OCI-LY3 (cell line): ENCODE measurements at regions not wholly inside any gene's neighbourhood (a gene's known extent, or its start where the extent isn't known, plus 50 kb on each side); places are given as distances from the start of the nearest gene placed in this dataset.

Experiments
- EZH2phosphoT487 ChIP-seq: fragments of 200-600 bp; shearing (Covaris generic); IDR thresholded peaks from 2 replicates; pipeline ENCODE4 v1.6.1; 2018; ENCODE audit warnings: antibody characterized with exemption, mixed run types, low read depth
- TF ChIP-seq, protein P1 (sequence below): fragments of 200-600, 300-600 bp; sonication (generic); IDR thresholded peaks from 2 replicates; pipeline ENCODE4 v1.5.1; 2014; ENCODE audit warnings: antibody characterized with exemption, low read length, low read depth

DNA sequence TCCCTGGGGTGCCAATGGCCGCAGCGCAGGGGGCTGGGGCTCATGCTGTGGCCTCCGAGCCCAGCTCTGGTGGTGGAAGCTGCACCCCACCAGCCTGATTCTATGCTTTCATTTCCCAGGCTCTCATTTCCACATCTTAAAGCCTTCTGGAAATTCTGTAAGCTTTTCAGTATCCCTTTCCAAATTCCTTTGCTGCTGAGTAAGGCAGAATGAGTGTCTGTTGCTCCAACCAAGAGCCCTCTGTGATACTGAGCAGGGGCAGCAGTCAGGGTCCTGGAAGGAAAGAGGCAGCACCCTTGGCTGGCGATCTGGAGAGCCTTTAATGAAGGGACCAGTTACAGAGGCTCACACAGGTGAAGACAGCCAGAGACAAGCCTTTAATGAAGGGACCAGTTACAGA lies 79.5 kb upstream of the FOXF1 start:
- TF ChIP-seq, protein P1, sequence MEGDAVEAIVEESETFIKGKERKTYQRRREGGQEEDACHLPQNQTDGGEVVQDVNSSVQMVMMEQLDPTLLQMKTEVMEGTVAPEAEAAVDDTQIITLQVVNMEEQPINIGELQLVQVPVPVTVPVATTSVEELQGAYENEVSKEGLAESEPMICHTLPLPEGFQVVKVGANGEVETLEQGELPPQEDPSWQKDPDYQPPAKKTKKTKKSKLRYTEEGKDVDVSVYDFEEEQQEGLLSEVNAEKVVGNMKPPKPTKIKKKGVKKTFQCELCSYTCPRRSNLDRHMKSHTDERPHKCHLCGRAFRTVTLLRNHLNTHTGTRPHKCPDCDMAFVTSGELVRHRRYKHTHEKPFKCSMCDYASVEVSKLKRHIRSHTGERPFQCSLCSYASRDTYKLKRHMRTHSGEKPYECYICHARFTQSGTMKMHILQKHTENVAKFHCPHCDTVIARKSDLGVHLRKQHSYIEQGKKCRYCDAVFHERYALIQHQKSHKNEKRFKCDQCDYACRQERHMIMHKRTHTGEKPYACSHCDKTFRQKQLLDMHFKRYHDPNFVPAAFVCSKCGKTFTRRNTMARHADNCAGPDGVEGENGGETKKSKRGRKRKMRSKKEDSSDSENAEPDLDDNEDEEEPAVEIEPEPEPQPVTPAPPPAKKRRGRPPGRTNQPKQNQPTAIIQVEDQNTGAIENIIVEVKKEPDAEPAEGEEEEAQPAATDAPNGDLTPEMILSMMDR, result no peak
- TF ChIP-seq EZH2phosphoT487, result no peak
